GM19043 (cell line): ENCODE measurements at regions not wholly inside any gene's neighbourhood (a gene's known extent, or its start where the extent isn't known, plus 50 kb on each side); places are given as distances from the start of the nearest gene placed in this dataset.

ENCODE experiments used
- ATAC-seq: cut with Tn5 transposase; IDR thresholded peaks from one replicate; pipeline ENCODE4 v1.9.1; 2021; ENCODE audit warnings: low read depth; ENCODE audit not compliant: unreplicated experiment

DNA sequence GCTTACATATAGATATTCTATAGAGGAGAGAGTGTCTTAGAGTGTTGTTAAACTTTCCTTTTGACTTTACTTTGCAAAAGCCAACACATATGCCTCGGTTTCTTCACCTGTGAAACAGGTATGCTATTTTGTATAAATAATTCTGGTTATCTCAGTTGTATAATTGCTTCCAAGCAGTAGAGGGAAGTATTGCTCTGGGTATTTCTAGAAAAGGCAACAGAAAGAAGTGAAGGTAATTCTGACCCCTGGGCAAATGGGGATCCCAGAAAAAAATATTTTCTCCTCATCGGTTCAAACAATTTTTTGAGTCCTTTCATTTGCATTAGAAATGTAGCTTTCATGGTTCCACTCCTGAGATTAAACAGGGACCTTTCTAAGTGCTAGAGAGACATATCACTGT, 216.5 kb upstream of the SEMA6D start:
- ATAC-seq: no peak

DNA sequence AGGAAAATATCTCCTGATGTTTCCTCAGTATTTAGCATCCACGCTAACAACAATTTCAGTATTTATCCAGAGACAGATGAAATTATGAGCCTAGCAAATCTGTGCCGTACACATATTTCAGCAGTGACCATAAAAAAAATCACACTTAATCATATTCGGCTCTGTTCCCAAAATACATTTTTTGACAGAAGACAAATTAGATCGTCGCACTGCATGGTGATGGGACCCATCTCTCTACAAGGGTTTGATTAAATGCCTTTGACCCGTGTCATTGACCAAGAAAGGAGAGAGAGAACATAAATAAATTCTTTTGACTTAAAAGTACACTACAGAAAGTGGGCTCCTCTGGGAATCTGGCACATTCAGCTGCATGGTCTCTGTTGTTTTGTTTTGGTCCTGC, 215.3 kb upstream of the SEMA6D start:
- ATAC-seq: no peak

DNA sequence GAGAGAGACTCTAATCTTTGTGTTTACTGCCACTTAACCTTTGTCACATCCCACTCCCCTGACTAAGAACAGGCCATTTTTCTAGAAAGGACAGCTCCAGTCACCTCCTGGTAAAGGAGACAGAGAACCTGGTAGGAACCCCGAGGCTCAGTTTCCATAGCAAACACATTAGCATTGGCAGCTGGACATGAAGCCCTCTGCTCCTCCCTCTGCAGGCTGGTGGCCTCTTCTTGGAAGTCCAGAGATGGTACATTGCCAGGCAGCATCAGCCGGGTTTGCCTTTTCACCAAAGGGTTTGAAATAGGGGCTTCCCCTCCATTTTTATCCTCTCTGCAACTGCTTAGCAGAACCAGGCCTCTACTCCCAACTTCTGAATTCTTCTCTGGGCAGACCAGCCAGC, 213.4 kb upstream of the SEMA6D start:
- no peak for ATAC-seq

DNA sequence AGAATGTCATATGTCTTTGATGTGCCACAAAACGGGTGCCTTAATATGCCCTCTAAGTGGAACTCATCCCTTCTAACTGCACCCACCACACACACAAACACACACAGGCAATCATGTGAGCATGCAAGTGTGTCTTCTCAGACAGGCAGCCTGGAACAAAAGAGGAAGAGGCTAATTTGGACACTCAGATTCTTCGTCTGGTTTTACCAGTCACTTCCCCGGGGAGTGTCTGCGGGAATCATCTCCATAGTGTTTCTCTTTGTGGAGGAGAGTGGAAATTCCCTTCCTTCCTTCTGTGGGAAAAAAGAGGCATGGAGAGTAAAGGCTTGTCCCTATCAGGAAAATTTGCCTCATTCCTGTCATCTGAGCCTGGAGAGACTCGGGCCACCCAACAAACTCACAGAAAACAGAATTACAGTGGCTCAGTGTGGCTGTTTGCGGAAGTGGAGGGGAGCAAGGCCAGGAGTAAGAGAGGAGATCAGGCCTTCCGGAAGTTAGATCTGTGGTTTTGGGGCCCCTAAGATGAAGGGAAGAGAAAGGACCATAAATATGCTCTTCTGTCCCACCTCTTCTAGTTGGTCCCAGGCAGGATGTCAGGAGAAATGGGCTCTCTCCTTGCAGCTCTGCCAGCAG, 212.6 kb upstream of the SEMA6D start:
- ATAC-seq: peak; percentile 65

DNA sequence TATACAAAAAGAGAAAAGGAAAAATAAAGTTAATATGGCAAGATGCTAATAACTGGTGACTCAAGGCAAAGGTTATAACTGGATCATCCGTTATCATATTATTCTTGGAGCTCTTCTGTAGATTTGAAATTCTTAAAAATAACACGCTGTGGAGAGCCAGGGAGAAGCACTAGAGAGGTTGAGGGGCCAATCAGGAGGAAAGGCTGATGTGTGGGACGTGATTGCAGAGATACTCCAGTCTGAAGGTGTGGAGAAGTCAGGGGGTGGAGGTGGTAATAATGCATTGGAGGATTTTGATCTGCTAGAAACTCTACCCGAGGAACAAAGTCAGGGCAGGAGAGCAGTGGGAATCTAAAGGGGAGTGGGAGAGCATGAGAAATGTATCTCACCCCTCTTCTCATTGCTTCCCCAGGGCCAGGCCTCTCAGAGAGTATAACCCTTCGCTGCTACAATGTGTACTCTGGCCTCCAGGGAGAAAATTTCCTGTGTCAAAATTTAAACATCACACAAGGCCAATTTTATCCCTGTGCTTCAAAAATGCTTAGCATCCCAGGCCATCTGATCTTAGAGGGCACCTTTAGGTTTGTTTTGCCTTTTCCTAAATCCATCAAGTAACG, 211.5 kb upstream of the SEMA6D start:
- ATAC-seq: no peak

DNA sequence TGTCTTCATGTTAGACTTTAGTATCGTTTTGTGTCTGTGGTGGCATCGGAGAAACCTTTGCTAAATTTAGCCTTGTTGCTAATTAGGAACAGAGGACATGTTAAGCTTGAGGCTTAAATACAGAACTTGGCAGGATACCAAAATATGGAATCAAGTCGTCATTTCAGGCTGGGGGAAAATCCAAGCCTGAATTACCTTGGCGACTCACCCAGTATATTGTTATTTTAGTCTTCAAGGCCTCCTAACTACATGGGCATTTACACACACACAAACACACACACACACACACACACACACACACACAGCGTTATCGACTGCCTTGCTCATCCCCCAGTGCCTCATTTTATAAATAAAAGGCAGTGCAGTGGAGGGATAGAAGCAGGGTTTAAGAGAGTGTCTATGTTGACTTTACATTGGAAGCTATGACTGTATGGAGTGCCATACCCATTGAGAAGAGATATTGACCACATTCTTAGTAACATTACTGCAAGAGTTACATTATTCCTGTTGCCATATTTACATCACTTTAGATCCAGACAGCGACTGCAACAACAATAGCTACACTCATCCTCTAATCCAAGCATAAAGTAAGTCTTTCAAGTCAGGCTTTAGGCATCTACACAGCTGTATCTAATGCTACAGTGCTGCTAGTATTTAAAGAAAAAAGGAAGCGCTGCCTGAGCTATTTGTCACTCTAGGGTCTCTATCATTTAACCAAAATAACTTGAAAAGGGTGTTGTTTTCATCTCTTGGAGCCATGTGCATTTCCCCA, 210.8 kb upstream of the SEMA6D start:
- no peak for ATAC-seq

DNA sequence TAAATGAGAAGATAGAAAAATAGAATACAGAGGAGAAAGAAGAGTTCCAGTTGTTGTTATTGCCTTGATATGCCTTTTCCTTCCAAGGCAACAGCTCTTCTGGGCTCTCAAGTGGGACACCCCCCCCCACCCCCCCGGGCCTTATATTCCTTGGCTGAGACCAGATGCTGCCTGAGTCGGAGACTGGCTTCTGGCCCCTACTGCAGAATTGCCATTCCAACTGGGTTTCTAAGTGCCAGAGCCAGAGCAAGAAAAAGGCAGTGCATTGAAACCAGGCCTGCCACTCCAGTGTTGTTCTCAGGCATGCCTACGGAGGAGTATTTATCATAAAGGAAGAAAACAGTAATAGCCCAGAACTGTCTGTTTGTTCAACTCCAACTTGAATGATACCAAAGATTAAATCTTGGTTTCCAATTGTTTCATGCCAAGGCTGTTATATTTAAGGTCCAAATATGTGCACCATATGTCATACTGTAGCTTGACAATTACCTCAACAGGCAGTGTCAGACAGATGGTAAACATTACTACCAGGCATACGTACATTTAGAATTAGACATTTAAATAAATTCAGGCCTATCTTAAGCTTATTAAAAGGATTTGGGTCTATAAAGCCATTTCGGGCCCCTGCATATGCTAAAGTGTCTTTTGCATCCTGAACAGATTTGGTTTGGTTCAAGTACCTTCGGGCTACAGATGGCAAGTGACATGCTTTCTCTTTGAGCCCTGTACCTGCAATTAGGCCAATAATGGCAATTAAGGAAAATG, 209.9 kb upstream of the SEMA6D start:
- ATAC-seq: no peak

DNA sequence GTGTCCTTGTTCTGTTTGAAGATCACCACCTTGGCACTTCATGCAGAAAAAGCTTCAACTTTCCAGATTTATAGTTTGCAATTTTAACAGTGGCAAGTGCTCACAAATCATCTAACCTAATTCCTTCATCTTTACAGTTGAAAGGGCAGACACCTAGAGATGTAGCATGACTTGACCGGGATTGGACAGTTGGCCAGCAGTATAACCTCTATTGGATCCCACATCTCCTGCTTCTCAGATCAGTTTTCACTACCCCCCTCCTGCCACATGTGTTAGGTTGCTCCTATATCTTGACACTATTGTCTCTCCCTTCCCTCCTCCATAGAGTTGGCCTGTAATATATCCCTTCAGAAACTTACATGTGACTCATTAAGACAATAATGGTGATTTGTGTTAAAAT, 206.0 kb upstream of the SEMA6D start:
- no peak for ATAC-seq

DNA sequence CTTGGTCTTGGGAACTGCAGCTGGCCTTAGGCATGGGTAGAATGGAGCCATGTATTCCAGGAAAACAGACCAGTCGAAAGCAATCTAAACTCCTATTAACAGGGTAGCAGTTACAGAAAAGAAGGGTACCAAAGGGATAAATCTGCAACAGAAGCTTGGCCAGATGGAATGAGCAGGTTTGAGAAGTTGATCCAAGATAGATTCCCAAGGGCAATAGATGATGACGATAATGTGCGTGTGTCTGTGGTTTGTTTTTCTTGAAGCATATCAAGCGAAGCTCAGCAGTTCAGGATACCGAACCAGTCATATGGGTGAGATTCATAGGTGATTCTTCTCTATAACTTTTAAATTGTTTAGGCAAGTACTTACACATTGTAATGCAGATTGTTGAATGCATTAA, 203.8 kb upstream of the SEMA6D start:
- ATAC-seq: no peak

DNA sequence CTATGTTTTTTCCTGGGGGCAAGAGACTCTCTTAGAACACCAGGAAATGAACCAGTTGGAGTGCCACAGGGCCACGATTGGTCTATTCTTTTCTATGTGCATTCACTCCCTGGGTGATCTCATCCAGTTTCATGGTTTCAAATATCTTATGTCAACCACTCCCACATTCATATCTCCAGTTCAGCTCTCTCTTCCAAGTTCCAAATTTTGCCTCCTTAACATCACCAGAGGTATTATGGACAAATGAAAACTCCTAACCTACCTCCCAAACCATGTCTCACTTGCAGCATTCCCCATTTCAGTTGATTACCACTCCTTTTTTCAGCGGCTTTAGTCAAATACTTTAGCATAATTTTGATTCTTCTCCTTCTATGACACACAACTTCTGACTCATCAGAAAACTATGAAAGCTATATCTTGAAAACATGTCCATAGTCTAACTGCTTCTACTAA, 203.1 kb upstream of the SEMA6D start:
- no peak for ATAC-seq

DNA sequence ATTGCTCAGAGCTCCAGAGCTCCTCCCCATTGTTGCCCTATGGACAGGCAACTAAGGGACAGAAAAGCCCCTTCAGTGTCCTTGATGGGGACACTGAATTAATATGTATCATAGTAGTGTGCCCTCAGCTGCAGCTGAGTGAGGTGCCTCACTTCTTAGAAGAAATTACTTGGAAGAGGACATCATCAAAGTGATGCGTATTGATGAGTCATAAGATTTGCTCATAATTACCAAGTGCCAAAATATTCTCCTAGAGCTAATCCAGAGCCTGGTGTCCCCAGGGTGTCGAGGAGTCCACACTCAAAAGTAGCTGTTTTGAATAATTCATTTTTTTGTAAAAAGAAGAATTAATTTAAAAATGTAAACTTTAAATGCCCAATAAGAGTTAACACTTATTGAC, 200.7 kb upstream of the SEMA6D start:
- no peak for ATAC-seq

DNA sequence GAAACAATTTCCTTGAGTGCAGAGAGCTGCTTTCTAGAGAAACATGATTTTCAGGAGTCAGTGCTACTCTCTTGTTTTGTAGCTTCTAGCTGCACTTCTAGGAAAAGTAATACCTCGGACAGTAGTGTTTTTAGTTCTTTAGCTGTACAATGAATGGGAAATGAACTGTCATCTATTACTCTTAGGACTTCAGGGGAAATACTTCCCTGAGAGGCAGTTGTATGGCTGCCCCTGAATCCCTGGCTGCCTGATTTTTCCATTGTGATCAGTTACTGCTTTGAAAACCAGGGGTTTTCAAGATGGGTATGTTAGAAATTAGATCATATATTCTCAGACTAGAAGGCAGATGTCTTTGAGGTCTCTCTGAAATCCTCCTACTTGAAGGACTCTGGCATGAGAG, 200.3 kb upstream of the SEMA6D start:
- ATAC-seq: no peak

DNA sequence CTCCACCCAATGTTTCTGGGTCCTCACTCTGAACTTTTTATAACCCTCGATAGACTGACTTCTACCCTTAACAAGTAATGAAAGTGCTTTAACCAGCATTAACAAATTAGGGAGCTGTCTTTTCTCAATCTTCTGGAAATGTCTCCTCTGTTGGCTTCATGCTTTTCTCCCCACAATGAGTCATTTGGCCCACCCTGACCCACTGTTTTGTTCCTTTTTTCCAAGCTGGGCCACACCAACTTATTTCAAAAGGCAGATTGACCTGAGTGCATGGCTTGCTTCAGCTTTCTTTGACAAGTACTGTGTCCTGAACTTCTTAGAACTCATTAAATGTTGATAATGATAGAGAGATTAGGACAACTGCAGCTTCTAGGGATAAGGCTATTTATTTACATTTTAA, 199.6 kb upstream of the SEMA6D start:
- ATAC-seq: no peak

DNA sequence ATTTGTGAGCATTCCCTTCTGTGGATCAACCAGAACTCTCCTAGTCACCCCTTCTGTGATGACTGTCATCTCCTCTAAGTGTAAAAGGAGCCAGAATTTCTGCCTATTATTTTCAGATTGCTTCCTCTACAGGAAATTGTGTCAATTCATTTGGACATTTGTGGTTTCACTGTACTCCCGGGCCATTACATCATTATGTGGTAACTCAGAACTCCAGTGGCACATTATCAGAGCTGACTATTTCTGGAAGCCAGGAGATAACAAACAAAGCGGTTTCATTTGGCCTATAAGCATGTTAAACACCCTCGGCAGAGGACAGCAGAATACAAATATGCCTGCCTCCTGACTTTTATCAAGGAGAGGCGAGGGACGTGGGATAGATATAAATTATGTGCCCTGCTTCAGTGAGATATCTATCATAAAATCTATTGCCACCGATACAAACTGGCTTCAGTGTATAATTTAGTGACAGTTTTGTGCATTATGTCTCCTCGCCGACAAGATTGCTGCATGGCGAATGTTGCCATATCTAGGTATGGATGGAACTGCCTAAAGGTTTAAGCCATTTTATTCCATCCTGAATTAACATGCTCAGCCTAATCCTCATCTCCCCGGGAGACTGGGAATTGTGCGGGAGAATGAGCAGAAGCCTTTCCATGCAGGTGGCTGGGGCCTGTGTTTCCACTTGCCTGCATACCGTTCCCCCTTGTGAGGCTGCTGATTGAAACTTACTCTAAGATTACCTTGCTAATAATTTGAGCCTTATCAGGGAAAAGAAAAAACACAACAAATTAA, 193.4 kb upstream of the SEMA6D start:
- no peak for ATAC-seq

DNA sequence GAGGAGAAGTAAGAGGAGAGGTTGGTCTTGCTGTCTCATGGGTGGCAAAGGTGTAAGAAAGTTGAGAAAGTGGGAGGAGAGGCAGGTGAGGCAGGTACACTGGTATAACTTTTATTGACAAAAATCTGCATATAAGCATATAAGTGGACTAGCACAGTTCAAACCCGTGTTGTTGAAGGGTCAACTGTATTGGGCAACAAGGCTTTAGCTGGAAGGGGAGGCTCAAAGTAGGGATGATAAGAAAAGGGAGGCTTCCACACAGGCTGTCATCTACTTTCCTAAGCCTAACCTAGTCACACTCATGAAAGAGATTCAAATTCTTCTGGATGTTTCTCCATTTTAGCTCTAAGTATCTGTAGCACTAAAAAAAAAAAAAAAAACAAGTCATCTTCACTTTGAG, 188.1 kb upstream of the SEMA6D start:
- ATAC-seq: no peak

DNA sequence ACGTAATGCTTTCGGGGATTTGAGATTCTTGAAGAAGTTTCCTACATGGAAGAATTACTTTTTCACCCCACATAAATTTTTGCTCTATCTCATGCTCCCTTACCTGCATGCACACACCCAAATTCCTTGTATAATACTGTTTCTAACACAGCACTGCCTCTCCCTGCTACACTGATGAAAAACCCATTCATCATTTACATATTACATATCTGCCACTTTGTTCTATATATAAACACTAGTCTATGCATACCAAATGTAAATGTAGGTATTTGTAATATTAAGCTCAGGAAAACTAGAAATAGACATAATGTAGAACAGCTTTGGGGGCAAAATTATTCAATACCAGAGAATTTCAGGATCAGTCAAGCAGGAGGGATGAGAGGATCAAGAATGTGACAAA, 182.6 kb upstream of the SEMA6D start:
- no peak for ATAC-seq

DNA sequence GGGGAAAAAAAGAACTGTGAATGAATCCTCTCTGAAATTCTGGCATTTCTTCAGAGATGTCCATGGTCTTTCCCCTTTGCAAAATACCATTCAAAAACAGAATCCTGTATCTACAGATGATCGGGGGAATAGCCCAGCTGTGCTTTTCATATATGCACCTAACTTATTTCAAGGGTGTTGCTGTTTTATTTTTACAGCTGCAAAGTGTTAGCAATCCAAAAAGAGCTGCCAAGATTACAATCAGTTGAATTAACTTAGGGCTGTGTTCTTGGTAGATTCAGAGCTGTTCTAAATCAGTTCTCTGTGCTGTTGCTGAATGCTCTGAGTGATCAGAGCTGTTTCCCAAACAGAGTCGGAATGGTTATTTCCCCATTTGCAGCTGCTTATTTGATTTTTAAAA, 175.7 kb upstream of the SEMA6D start:
- ATAC-seq: no peak

DNA sequence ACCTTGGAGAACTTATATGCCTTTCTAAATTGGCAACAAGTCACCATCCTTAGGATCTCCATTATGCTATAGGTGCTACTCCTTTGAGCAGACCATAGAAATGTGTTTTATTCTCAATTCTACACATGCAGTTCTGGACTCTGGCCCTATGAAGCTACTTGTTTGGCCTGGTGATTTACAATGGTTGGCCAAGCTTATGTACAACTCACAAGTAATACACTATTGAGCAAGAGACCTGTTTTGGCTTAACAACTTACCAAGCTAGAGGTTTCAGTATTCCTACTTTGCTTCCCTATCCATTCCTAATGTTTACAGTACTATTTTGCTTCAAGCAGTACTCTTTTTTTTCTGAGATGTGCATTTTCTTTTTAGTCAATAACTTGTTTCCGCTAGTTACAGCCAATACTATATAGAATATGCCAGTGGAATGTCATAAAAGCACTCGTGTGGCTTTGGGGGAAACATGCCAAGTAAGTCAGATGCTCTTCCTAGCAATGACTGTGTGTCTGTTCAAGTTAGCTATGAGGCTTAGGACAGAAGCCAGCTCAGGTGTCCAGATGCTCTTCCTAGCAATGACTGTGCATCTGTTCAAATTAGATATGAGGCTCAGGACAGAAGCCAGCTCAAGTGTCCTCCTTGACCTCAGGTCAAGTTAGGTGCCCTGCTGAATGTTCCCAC, 174.9 kb upstream of the SEMA6D start:
- no peak for ATAC-seq

DNA sequence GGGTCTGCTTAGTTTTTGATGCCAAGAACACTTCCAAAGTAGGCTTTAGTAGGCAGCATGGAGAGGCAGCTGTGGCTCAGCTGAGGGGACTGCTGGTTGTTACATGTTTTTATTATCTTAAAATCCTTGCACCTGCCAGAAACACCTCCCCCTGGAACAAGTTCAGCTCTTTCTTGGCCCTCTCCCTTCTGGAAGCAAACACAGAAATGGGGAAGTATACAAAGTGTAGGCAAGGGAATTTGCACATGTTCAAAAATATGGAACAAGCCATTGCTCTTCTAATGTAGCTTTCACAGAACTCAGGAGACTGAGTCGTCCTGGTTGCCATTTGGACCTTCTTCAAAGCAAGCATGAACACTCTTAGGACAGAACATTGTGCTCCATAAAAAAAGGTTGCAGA, 169.1 kb upstream of the SEMA6D start:
- ATAC-seq: no peak

DNA sequence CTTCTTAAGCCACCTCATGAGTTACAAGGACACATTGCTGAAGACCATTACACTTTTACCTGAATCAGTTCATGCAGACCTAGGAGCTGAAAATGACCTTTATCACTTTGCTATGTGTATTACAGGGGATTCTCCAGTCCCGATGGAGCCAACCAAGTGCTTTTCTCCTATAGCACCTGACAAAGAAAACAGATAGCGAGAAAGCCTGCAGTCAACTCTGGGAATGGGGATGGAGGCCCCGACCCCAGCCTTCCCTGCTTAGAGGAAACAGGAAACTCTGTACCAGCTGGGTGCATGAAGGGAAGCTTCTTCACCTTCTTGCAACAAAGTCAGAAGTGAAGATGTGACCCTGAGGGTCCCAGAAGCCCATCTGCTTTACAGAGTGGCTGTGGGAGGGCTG, 168.3 kb upstream of the SEMA6D start:
- ATAC-seq: no peak
